GM23338 (cell line): ENCODE measurements at regions not wholly inside any gene's neighbourhood (a gene's known extent, or its start where the extent isn't known, plus 50 kb on each side); places are given as distances from the start of the nearest gene placed in this dataset.
"Not testable (repeated sequence)": the region's sequence is repeated elsewhere in the genome, so short reads cannot be mapped to it uniquely, and the experiment has no call there.

Experiments
- ATAC-seq: fragments of 200-7000 bp; cut with Tn5 transposase; 3 replicates; pipeline ENCODE4 v1.9.1; 2020
- DNase-seq: peaks from one replicate; pipeline ENCODE4 v3.0.0-alpha.2; 2015; ENCODE audit warnings: low spot score
- H2AFZ ChIP-seq: fragments of 200-600 bp; sonication (generic); 2 replicates; pipeline ENCODE4 v1.8.0; 2016; ENCODE audit warnings: antibody characterized with exemption, mild to moderate bottlenecking, moderate library complexity
- H3F3A ChIP-seq: fragments of 200-600 bp; sonication (generic); replicated peaks from 2 replicates; pipeline ENCODE4 v1.8.0; 2017; ENCODE audit warnings: antibody characterized with exemption, mixed run types, low read depth
- H3K27ac ChIP-seq: fragments of 200-600 bp; sonication (generic); 2 replicates; pipeline ENCODE4 v1.6.1; 2016; ENCODE audit warnings: low read depth
- H3K27me3 ChIP-seq: fragments of 200-600 bp; sonication (generic); 2 replicates; pipeline ENCODE4 v1.8.0; 2016; ENCODE audit warnings: mild to moderate bottlenecking, mixed run types, moderate library complexity; ENCODE audit not compliant: insufficient read depth
- H3K36me3 ChIP-seq: fragments of 200-600 bp; sonication (generic); 2 replicates; pipeline ENCODE4 v1.8.0; 2016; ENCODE audit warnings: mild to moderate bottlenecking; ENCODE audit not compliant: insufficient read depth
- H3K4me1 ChIP-seq: fragments of 200-600 bp; sonication (generic); 2 replicates; pipeline ENCODE4 v1.8.0; 2016; ENCODE audit warnings: mild to moderate bottlenecking, moderate library complexity; ENCODE audit not compliant: insufficient read depth
- H3K4me2 ChIP-seq: fragments of 200-600 bp; sonication (generic); 2 replicates; pipeline ENCODE4 v1.7.1; 2017; ENCODE audit warnings: mixed run types
- H3K4me3 ChIP-seq: fragments of 200-600 bp; sonication (generic); 2 replicates; pipeline ENCODE4 v1.6.1; 2016; ENCODE audit warnings: mixed run types
- H3K79me2 ChIP-seq: fragments of 200-600 bp; sonication (generic); replicated peaks from 2 replicates; pipeline ENCODE4 v1.8.0; 2017; ENCODE audit warnings: mild to moderate bottlenecking; ENCODE audit not compliant: insufficient read depth
- H3K9me2 ChIP-seq: fragments of 200-600 bp; sonication (generic); 2 replicates; pipeline ENCODE4 v1.8.0; 2017; ENCODE audit not compliant: insufficient read depth
- H4K20me1 ChIP-seq: fragments of 200-600 bp; sonication (generic); replicated peaks from 2 replicates; pipeline ENCODE4 v1.8.0; 2017; ENCODE audit warnings: mild to moderate bottlenecking; ENCODE audit not compliant: insufficient read depth
- H3K27ac Mint-ChIP-seq: 2 replicates; pipeline ENCODE4 v1.8.0; 2020; ENCODE audit warnings: inconsistent platforms, mild to moderate bottlenecking, moderate library complexity, mixed read lengths
- H3K27me3 Mint-ChIP-seq: 3 replicates; pipeline ENCODE4 v1.8.0; 2022; ENCODE audit warnings: low read depth, mild to moderate bottlenecking, moderate library complexity, mixed read lengths, inconsistent platforms; ENCODE audit not compliant: insufficient read depth, poor library complexity
- H3K36me3 Mint-ChIP-seq: 3 replicates; pipeline ENCODE4 v1.8.0; 2021; ENCODE audit warnings: low read depth, mild to moderate bottlenecking, inconsistent platforms, moderate library complexity, mixed read lengths
- H3K4me1 Mint-ChIP-seq: 3 replicates; pipeline ENCODE4 v1.8.0; 2020; ENCODE audit warnings: mild to moderate bottlenecking, inconsistent platforms, mixed read lengths
- H3K4me3 Mint-ChIP-seq: 3 replicates; pipeline ENCODE4 v1.8.0; 2021; ENCODE audit warnings: moderate library complexity, mild to moderate bottlenecking, inconsistent platforms, mixed read lengths
- H3K9me3 Mint-ChIP-seq: 3 replicates; pipeline ENCODE4 v1.8.0; 2020; ENCODE audit warnings: moderate library complexity, mild to moderate bottlenecking, inconsistent platforms, mixed read lengths
- CREB1 ChIP-seq: fragments of 250-450 bp; sonication (Bioruptor Pico); IDR thresholded peaks from 2 replicates; pipeline ENCODE4 v1.5.0; 2020; ENCODE audit warnings: low read depth, mild to moderate bottlenecking, moderate library complexity
- ETS1 ChIP-seq: IDR thresholded peaks from 2 replicates; pipeline ENCODE4 v1.6.1; 2016; ENCODE audit warnings: antibody characterized with exemption
- EZH2 ChIP-seq: fragments of 200-600 bp; sonication (generic); IDR thresholded peaks from one replicate; pipeline ENCODE4 v1.8.0; 2017; ENCODE audit warnings: antibody characterized with exemption, mild to moderate bottlenecking, low read depth; ENCODE audit not compliant: unreplicated experiment
- EZH2phosphoT487 ChIP-seq: fragments of 200-600 bp; sonication (generic); IDR thresholded peaks from one replicate; pipeline ENCODE4 v1.8.1; 2018; ENCODE audit warnings: antibody characterized with exemption; ENCODE audit not compliant: unreplicated experiment
- NANOG ChIP-seq: IDR thresholded peaks from 2 replicates; pipeline ENCODE4 v1.6.1; 2016; ENCODE audit warnings: antibody characterized with exemption, borderline replicate concordance
- POLR2AphosphoS5 ChIP-seq: IDR thresholded peaks from 2 replicates; pipeline ENCODE4 v1.6.1; 2016; ENCODE audit warnings: antibody characterized with exemption, low read depth
- STAT1 ChIP-seq: IDR thresholded peaks from one replicate; pipeline ENCODE4 v1.6.1; 2016; ENCODE audit warnings: antibody characterized with exemption; ENCODE audit not compliant: unreplicated experiment
- ZNF114 ChIP-seq: fragments of 250-450 bp; sonication (Bioruptor Pico); IDR thresholded peaks from 2 replicates; pipeline ENCODE4 v1.5.0; 2020; ENCODE audit warnings: mild to moderate bottlenecking, moderate library complexity
- ZNF331 ChIP-seq: fragments of 250-450 bp; sonication (Bioruptor Pico); IDR thresholded peaks from 2 replicates; pipeline ENCODE4 v1.5.0; 2020; ENCODE audit warnings: low read depth, mild to moderate bottlenecking, moderate library complexity
- TF ChIP-seq, protein P1 (sequence below): IDR thresholded peaks from one replicate; pipeline ENCODE4 v1.6.1; 2018; ENCODE audit warnings: antibody characterized with exemption; ENCODE audit not compliant: unreplicated experiment
- TF ChIP-seq, protein P2 (sequence below), 2 experiments: fragments of 200-600 bp in 1 of 2; sonication (generic) in 1 of 2; conservative IDR thresholded peaks; 2 replicates each; pipeline versions ENCODE4 v1.5.1 to v1.6.1; 2016 to 2017; ENCODE audit warnings: antibody characterized with exemption in 2 of 2, low read depth in 2 of 2, mild to moderate bottlenecking in 2 of 2, moderate library complexity in 1 of 2

DNA sequence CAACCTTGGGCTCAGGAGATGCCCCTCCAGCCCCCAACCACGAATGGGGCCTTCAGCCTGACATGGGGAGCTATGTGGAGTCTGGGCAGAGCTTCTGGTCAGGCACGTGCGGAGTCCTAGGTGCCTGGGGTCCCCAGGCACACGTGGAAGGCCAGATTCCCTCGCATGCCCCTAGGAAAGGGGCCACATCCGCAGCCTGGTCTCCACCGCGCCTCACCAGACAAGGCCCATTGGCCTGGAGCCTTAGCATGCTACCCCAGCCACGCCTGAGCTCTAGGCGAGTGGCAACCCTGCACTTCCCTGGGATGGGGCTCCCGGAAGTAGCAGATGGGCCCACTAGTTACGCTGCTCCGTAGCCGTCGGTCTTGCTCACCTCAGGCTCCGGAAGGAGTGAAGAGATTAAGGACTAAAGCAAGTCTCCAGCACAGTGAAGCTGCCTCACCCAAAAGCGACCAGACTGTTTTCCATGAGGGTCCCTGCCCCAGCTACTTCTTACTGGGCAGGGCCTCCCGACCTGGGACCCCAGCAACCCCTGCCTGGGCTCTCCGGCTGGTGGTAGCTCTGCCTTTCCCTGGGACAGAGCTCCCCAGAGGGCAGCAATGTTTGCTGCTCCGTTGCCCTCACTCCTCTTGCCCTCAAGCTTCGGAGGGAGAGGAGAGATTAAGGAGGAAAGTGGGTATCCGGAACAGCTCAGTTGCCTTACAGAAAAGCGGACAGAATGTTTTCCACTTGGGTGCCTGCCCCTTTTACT is 93.2 kb upstream of the IMPG1 start (continued):
- TF ChIP-seq, protein P1, sequence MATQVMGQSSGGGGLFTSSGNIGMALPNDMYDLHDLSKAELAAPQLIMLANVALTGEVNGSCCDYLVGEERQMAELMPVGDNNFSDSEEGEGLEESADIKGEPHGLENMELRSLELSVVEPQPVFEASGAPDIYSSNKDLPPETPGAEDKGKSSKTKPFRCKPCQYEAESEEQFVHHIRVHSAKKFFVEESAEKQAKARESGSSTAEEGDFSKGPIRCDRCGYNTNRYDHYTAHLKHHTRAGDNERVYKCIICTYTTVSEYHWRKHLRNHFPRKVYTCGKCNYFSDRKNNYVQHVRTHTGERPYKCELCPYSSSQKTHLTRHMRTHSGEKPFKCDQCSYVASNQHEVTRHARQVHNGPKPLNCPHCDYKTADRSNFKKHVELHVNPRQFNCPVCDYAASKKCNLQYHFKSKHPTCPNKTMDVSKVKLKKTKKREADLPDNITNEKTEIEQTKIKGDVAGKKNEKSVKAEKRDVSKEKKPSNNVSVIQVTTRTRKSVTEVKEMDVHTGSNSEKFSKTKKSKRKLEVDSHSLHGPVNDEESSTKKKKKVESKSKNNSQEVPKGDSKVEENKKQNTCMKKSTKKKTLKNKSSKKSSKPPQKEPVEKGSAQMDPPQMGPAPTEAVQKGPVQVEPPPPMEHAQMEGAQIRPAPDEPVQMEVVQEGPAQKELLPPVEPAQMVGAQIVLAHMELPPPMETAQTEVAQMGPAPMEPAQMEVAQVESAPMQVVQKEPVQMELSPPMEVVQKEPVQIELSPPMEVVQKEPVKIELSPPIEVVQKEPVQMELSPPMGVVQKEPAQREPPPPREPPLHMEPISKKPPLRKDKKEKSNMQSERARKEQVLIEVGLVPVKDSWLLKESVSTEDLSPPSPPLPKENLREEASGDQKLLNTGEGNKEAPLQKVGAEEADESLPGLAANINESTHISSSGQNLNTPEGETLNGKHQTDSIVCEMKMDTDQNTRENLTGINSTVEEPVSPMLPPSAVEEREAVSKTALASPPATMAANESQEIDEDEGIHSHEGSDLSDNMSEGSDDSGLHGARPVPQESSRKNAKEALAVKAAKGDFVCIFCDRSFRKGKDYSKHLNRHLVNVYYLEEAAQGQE = no peak
- no peak for TF ChIP-seq POLR2AphosphoS5

DNA sequence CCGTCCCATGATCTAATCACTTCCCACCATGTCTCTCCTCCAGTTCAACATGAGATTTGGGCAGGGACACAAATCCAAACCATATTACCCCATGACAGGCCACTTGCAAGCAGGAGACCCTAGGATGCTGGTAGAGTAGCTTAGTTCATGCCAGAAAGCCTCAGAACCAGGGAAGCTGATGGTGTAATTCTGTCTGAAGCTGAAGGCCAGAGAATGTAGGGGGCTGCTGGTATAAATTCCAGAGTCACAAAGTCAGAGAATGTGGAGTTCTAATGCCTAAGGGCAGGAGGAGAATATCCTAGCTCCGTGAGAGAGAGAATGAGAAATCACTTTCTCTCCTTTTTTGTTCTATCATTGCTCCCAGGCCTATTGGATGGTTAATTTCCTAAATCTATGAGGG is 90.3 kb upstream of the IMPG1 start:
- H3F3A ChIP-seq = no peaks in the 10 kb centered on the region
- H3K9me2 ChIP-seq = no peaks in the 10 kb centered on the region
- no peak overlapping the region for H3K27ac Mint-ChIP-seq
- H3K36me3 Mint-ChIP-seq = peaks cover 9% of the 10 kb centered on the region; the same call in 2 of the 3 replicates
- no peaks in the 10 kb centered on the region for H3K4me1 ChIP-seq
- peaks cover 4% of the 10 kb centered on the region; the same call in 1 of the 2 replicates for H3K36me3 ChIP-seq
- H3K27ac ChIP-seq = no peak overlapping the region
- no peak overlapping the region for H3K4me2 ChIP-seq
- H3K9me3 Mint-ChIP-seq = peaks cover 29% of the 10 kb centered on the region
- H3K27me3 Mint-ChIP-seq = peaks cover 5% of the 10 kb centered on the region
- H4K20me1 ChIP-seq = no peaks in the 10 kb centered on the region
- H3K79me2 ChIP-seq = no peaks in the 10 kb centered on the region
- H3K4me1 Mint-ChIP-seq = no peaks in the 10 kb centered on the region
- H3K4me3 Mint-ChIP-seq = no peak overlapping the region
- no peak overlapping the region for H3K4me3 ChIP-seq
- DNase-seq = no peak
- no peak overlapping the region for H2AFZ ChIP-seq
- no peaks in the 10 kb centered on the region for H3K27me3 ChIP-seq
- no peak for ATAC-seq
- TF ChIP-seq NANOG = no peak
- TF ChIP-seq ZNF331 (CRISPR knock-in tag) = no peak
- no peak for TF ChIP-seq EZH2phosphoT487
- TF ChIP-seq CREB1 = no peak
- TF ChIP-seq EZH2 = no peak
- no peak for TF ChIP-seq ETS1
- TF ChIP-seq, protein P2, sequence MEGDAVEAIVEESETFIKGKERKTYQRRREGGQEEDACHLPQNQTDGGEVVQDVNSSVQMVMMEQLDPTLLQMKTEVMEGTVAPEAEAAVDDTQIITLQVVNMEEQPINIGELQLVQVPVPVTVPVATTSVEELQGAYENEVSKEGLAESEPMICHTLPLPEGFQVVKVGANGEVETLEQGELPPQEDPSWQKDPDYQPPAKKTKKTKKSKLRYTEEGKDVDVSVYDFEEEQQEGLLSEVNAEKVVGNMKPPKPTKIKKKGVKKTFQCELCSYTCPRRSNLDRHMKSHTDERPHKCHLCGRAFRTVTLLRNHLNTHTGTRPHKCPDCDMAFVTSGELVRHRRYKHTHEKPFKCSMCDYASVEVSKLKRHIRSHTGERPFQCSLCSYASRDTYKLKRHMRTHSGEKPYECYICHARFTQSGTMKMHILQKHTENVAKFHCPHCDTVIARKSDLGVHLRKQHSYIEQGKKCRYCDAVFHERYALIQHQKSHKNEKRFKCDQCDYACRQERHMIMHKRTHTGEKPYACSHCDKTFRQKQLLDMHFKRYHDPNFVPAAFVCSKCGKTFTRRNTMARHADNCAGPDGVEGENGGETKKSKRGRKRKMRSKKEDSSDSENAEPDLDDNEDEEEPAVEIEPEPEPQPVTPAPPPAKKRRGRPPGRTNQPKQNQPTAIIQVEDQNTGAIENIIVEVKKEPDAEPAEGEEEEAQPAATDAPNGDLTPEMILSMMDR (conservative IDR thresholded peaks at IDR 0.05; ENCODE audit: low read depth in 2 of 2) = no peak
- TF ChIP-seq ZNF114 (CRISPR knock-in tag) = no peak
- no peak for TF ChIP-seq STAT1

- not testable (repeated sequence) for H3K27me3 ChIP-seq, ATAC-seq, DNase-seq, H3K4me3 Mint-ChIP-seq, H3K27me3 Mint-ChIP-seq, H3K9me2 ChIP-seq, H3K36me3 ChIP-seq, H3K4me3 ChIP-seq, H3K27ac ChIP-seq, H3K27ac Mint-ChIP-seq, H3K4me1 Mint-ChIP-seq, H3K36me3 Mint-ChIP-seq, H2AFZ ChIP-seq, H3K79me2 ChIP-seq, H3F3A ChIP-seq, H4K20me1 ChIP-seq, H3K4me2 ChIP-seq, H3K4me1 ChIP-seq
- H3K9me3 Mint-ChIP-seq = peaks cover 29% of the 10 kb centered on the region
Observed at GRCh38 chr6:76157800-76158199, 85.3 kb upstream of the IMPG1 start.
